GM12878 (cell line): ENCODE measurements at regions not wholly inside any gene's neighbourhood (a gene's known extent, or its start where the extent isn't known, plus 50 kb on each side); places are given as distances from the start of the nearest gene placed in this dataset.

ENCODE experiments used
- ATAC-seq: fragments of 200-7000 bp; cut with Tn5 transposase; 3 replicates; pipeline ENCODE4 v1.9.1; 2020; ENCODE audit warnings: mild to moderate bottlenecking, moderate library complexity
- BruUV-seq: library from RNA; stranded (reverse); fragments of 400-500 nt; replicated peaks from 2 replicates; lab custom pipeline; 2021; lab: Mats Ljungman, UMichigan
- CTCF ChIA-PET: fragments of 300-600 bp; sonication (Branson Sonifier 250); formaldehyde crosslinking; extraction: SDS; loops from one replicate; lab custom pipeline; 2021; ENCODE audit warnings: inconsistent platforms; lab: Yijun Ruan, JAX
- POLR2A ChIA-PET: fragments of 350-600 bp; formaldehyde crosslinking; extraction: SDS; loops from one replicate; lab custom pipeline; 2021; ENCODE audit warnings: inconsistent platforms; lab: Charles Lee
- RAD21 ChIA-PET: fragments of 300-600 bp; sonication (Branson Sonifier 250); formaldehyde crosslinking; loops from one replicate; lab custom pipeline; 2023; ENCODE audit warnings: antibody characterized with exemption; ENCODE audit not compliant: unreplicated experiment; lab: Charles Lee
- SMC1A ChIA-PET: fragments of 300-600 bp; sonication (Branson Sonifier 250); formaldehyde crosslinking; loops from one replicate; lab custom pipeline; 2023; ENCODE audit not compliant: unreplicated experiment, uncharacterized antibody; lab: Charles Lee
- DNase-seq: peaks from one replicate; pipeline ENCODE4 v3.0.0-alpha.2; 2011; ENCODE audit warnings: low read depth, low spot score
- FAIRE-seq: peaks from 3 replicates; lab custom pipeline; 2011; peaks lifted over from hg19 to GRCh38; lab: Jason Lieb, UNC
- H2AFZ ChIP-seq: 2 replicates; pipeline ENCODE4 v1.6.0; 2011; ENCODE audit warnings: low read depth, low read length, control low read depth; ENCODE audit not compliant: control insufficient read depth
- H3K27ac ChIP-seq: 2 replicates; pipeline ENCODE4 v1.5.1; 2011; ENCODE audit warnings: control low read depth; ENCODE audit not compliant: control insufficient read depth, insufficient read depth
- H3K27me3 ChIP-seq, 2 experiments: replicated peaks in 1 of 2; 2 replicates each; pipeline versions ENCODE4 v1.6.0 to v1.6.1; 2011; ENCODE audit warnings: low read length in 1 of 2; ENCODE audit not compliant: control insufficient read depth in 2 of 2, insufficient read depth in 2 of 2
- H3K36me3 ChIP-seq, 2 experiments: 2 replicates each; pipeline ENCODE4 v1.5.1; 2011; ENCODE audit warnings: low read length in 1 of 2; ENCODE audit not compliant: control insufficient read depth in 2 of 2, insufficient read depth in 2 of 2
- H3K4me1 ChIP-seq: 2 replicates; pipeline ENCODE4 v1.6.1; 2011; ENCODE audit warnings: mild to moderate bottlenecking, low read length, moderate library complexity, mixed read lengths; ENCODE audit not compliant: control insufficient read depth, insufficient read depth
- H3K4me2 ChIP-seq: 2 replicates; pipeline ENCODE4 v1.6.0; 2011; ENCODE audit warnings: control low read depth; ENCODE audit not compliant: control insufficient read depth, insufficient read depth
- H3K4me3 ChIP-seq: fragments of 200-600 bp; sonication (generic); 2 replicates; pipeline ENCODE4 v1.5.1; 2016
- H3K79me2 ChIP-seq: 2 replicates; pipeline ENCODE4 v1.6.0; 2011; ENCODE audit warnings: low read length; ENCODE audit not compliant: control insufficient read depth, insufficient read depth
- H3K9ac ChIP-seq: 2 replicates; pipeline ENCODE4 v1.8.0; 2011; ENCODE audit warnings: low read length, control low read depth, mixed read lengths; ENCODE audit not compliant: control insufficient read depth, insufficient read depth
- H3K9me3 ChIP-seq: replicated peaks from 3 replicates; pipeline ENCODE4 v1.5.1; 2011; ENCODE audit warnings: mild to moderate bottlenecking, low read length; ENCODE audit not compliant: control insufficient read depth, insufficient read depth
- H4K20me1 ChIP-seq: 2 replicates; pipeline ENCODE4 v1.6.0; 2011; ENCODE audit not compliant: control insufficient read depth, insufficient read depth
- BMI1 ChIP-seq: fragments of 450-650 bp; IDR thresholded peaks from 2 replicates; pipeline ENCODE4 v1.6.1; 2016; ENCODE audit warnings: mild to moderate bottlenecking, moderate library complexity, borderline replicate concordance
- BRCA1 ChIP-seq: IDR thresholded peaks from 2 replicates; pipeline ENCODE4 v1.6.1; 2011; ENCODE audit warnings: low read depth, low read length, improper control_type of control experiment
- CHD1 ChIP-seq: IDR thresholded peaks from 2 replicates; pipeline ENCODE4 v1.6.1; 2012; ENCODE audit warnings: low read depth, low read length, improper control_type of control experiment
- CHD4 ChIP-seq: fragments of 200-600 bp; sonication (generic); IDR thresholded peaks from 2 replicates; pipeline ENCODE4 v1.6.1; 2016; ENCODE audit warnings: mild to moderate bottlenecking
- HCFC1 ChIP-seq: fragments of 150-350 bp; IDR thresholded peaks from 2 replicates; pipeline ENCODE4 v1.6.1; 2014; ENCODE audit warnings: low read length
- MYB ChIP-seq: fragments of 150-350 bp; IDR thresholded peaks from 2 replicates; pipeline ENCODE4 v1.6.1; 2014; ENCODE audit warnings: mild to moderate bottlenecking, low read depth, low read length, borderline replicate concordance
- PBX3 ChIP-seq: IDR thresholded peaks from 2 replicates; pipeline ENCODE4 v1.6.1; 2011; ENCODE audit warnings: mild to moderate bottlenecking, low read depth, low read length, moderate library complexity; ENCODE audit not compliant: insufficient replicate concordance
- RUNX3 ChIP-seq: IDR thresholded peaks from 2 replicates; pipeline ENCODE4 v1.6.1; 2012; ENCODE audit warnings: low read length, inconsistent platforms
- SREBF2 ChIP-seq: IDR thresholded peaks from 2 replicates; pipeline ENCODE4 v1.6.1; 2012; ENCODE audit warnings: mild to moderate bottlenecking, low read length
- TCF7 ChIP-seq: IDR thresholded peaks from 2 replicates; pipeline ENCODE4 v1.6.1; 2014; ENCODE audit warnings: antibody characterized with exemption, borderline replicate concordance
- ZNF274 ChIP-seq: IDR thresholded peaks from one replicate; pipeline ENCODE4 v1.8.0; 2011; ENCODE audit not compliant: insufficient read length, insufficient read depth
- WGBS: methylation state at CpG from one replicate; pipeline ENCODE4 v1.1.6; 2016; ENCODE audit warnings: low lambda C conversion rate; ENCODE audit not compliant: insufficient replicate concordance, insufficient coverage; ENCODE audit errors: missing lambda C conversion rate; 5-methylcytosine and 5-hydroxymethylcytosine counted together
- in situ Hi-C: fragments of 300-500 bp; cut with MboI; formaldehyde crosslinking; loops from 9 replicates; pipeline ENCODE4 v1.14.3; 2018; ENCODE audit warnings: mixed read lengths
- intact Hi-C: fragments of 100-400 bp; cut with micrococcal nuclease; formaldehyde crosslinking; loops from one replicate; pipeline ENCODE4 v1.14.2; 2022; ENCODE audit not compliant: unreplicated experiment

GRCh38 chr2:150873396-150873772 is 385.9 kb upstream of the RND3 start:
- Histone ChIP-seq H3K27me3 (no peaks in the 10 kb centered on the region), H2AFZ (no peak overlapping the region), H3K36me3 (no peaks in the 10 kb centered on the region), H3K4me3 (no peak overlapping the region), H3K9ac (no peak overlapping the region), H3K4me2 (no peak overlapping the region), H3K9me3 (no peaks in the 10 kb centered on the region), H3K27ac (no peak overlapping the region), H3K79me2 (no peaks in the 10 kb centered on the region), H3K4me1 (no peaks in the 10 kb centered on the region), H4K20me1 (no peaks in the 10 kb centered on the region)
- TF ChIP-seq CHD4 (no peak), MYB (no peak), PBX3 (no peak), BMI1 (no peak), SREBF2 (no peak), ZNF274 (no peak), BRCA1 (no peak), TCF7 (no peak), CHD1 (no peak), RUNX3 (no peak), HCFC1 (no peak)
- ChIA-PET POLR2A (no interaction called here), RAD21 (no interaction called here), CTCF (no interaction called here), SMC1A (no interaction called here)
- intact Hi-C loops (no loop called here), in situ Hi-C loops (no loop called here)
- ATAC-seq (no peak), DNase-seq (no peak), FAIRE-seq (no peak)
- BruUV-seq, result no TSS peak
- WGBS, result 21% methylated on average over 4 of the region's 4 CpGs
